ENCODE measurements at regions not wholly inside any gene's neighbourhood (a gene's known extent, or its start where the extent isn't known, plus 50 kb on each side); places are given as distances from the start of the nearest gene placed in this dataset.

DNA sequence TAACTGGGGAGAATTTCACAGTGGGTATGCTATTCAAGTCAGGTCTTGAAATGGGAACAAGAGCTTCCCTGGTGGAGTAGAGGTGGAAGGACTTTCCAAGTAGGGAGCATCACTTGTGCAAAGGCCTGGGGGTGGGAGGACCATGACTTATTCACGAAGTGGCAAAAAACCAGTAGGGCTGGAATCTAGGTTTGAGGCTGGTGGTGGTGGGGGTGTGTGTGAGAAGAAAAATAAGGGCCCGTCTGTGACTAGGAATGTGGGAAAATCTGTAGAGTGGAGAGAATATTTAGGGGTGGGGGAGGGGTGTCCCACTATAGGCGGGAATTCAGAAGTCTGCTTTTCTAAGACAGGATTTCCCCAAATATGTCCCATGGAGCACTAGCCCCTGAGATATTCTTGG lies 271.9 kb upstream of the TBL1XR1 start:
- no peaks in the 10 kb centered on the region for H3K79me2 ChIP-seq (replicated peaks; ENCODE audit: insufficient read depth, low read length)
- no peaks in the 10 kb centered on the region for H3K36me3 ChIP-seq (ENCODE audit: insufficient read depth, low read length)
- H3K27ac ChIP-seq (ENCODE audit: low read length), result no peak overlapping the region
- no peak overlapping the region for H3K9ac ChIP-seq (ENCODE audit: low read length)
- H3F3A ChIP-seq (ENCODE audit: insufficient read depth, low read length, poor library complexity, severe bottlenecking), result no peaks in the 10 kb centered on the region
- H3K9me2 ChIP-seq (ENCODE audit: insufficient read depth, low read length), result no peaks in the 10 kb centered on the region
- H3K4me2 ChIP-seq (ENCODE audit: low read length), result no peak overlapping the region
- H3K4me3 ChIP-seq (ENCODE audit: low read length), result no peak overlapping the region
- no peak overlapping the region for H2AFZ ChIP-seq (ENCODE audit: low read depth, low read length)
- no peaks in the 10 kb centered on the region for H3K27me3 ChIP-seq (ENCODE audit: insufficient read depth, low read depth, low read length)
- TF ChIP-seq, protein P1, sequence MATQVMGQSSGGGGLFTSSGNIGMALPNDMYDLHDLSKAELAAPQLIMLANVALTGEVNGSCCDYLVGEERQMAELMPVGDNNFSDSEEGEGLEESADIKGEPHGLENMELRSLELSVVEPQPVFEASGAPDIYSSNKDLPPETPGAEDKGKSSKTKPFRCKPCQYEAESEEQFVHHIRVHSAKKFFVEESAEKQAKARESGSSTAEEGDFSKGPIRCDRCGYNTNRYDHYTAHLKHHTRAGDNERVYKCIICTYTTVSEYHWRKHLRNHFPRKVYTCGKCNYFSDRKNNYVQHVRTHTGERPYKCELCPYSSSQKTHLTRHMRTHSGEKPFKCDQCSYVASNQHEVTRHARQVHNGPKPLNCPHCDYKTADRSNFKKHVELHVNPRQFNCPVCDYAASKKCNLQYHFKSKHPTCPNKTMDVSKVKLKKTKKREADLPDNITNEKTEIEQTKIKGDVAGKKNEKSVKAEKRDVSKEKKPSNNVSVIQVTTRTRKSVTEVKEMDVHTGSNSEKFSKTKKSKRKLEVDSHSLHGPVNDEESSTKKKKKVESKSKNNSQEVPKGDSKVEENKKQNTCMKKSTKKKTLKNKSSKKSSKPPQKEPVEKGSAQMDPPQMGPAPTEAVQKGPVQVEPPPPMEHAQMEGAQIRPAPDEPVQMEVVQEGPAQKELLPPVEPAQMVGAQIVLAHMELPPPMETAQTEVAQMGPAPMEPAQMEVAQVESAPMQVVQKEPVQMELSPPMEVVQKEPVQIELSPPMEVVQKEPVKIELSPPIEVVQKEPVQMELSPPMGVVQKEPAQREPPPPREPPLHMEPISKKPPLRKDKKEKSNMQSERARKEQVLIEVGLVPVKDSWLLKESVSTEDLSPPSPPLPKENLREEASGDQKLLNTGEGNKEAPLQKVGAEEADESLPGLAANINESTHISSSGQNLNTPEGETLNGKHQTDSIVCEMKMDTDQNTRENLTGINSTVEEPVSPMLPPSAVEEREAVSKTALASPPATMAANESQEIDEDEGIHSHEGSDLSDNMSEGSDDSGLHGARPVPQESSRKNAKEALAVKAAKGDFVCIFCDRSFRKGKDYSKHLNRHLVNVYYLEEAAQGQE (IDR thresholded peaks at IDR 0.05; ENCODE audit: borderline replicate concordance), result no peak
- TF ChIP-seq POLR2AphosphoS5 (IDR thresholded peaks at IDR 0.05) (no peak), SMC3 (conservative IDR thresholded peaks at IDR 0.05; ENCODE audit: poor library complexity) (no peak), RAD21 (conservative IDR thresholded peaks at IDR 0.05) (no peak), TAF1 (IDR thresholded peaks at IDR 0.05; ENCODE audit: low read depth) (no peak), EZH2 (IDR thresholded peaks at IDR 0.05; ENCODE audit: borderline replicate concordance, insufficient read depth, low read length, poor library complexity, severe bottlenecking) (no peak), EP300 (conservative IDR thresholded peaks at IDR 0.05; ENCODE audit: poor library complexity, severe bottlenecking) (no peak), MXI1 (conservative IDR thresholded peaks at IDR 0.05; ENCODE audit: poor library complexity, severe bottlenecking) (no peak)
- TF ChIP-seq, protein P2, sequence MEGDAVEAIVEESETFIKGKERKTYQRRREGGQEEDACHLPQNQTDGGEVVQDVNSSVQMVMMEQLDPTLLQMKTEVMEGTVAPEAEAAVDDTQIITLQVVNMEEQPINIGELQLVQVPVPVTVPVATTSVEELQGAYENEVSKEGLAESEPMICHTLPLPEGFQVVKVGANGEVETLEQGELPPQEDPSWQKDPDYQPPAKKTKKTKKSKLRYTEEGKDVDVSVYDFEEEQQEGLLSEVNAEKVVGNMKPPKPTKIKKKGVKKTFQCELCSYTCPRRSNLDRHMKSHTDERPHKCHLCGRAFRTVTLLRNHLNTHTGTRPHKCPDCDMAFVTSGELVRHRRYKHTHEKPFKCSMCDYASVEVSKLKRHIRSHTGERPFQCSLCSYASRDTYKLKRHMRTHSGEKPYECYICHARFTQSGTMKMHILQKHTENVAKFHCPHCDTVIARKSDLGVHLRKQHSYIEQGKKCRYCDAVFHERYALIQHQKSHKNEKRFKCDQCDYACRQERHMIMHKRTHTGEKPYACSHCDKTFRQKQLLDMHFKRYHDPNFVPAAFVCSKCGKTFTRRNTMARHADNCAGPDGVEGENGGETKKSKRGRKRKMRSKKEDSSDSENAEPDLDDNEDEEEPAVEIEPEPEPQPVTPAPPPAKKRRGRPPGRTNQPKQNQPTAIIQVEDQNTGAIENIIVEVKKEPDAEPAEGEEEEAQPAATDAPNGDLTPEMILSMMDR (IDR thresholded peaks at IDR 0.05; ENCODE audit: poor library complexity, severe bottlenecking), result no peak
- H4K20me1 ChIP-seq (ENCODE audit: insufficient read depth), result no peaks in the 10 kb centered on the region
- no peaks in the 10 kb centered on the region for H3K9me3 ChIP-seq (ENCODE audit: low read length)

DNA sequence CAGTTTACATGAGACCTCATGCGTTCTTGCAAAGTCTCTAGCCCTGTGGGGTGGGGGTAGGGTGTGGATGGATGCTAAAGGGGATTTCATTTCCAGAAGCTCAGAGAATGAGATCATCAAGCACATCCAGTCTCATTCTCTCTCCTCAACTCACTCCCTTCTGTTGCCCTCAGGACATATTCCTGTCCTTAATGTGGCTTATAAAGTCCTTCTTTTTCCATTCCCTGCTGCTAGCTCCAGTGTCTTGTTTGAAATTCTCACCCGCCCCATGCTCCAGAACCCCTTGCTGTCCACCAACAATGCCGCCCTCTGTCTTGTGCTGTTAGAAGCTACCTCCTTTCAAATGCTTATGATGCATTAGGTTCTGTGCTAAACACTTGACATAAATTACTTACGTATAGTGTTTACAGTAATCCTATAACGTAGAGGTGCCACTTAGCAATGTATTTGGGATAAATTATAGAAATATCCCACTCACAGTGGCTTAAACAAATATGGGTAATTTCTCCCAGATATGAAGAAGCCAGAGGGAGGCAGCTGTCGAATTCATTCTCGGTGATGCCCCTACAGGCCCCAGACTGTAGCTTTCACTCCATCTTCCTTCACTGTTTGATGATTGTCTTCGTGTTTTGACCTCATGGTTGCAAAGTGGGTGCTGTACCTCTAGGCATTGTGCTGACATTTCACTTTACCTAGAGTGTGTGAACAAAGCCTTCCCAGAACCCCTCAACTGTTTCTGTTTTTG lies 273.1 kb upstream of the TBL1XR1 start:
- TF ChIP-seq, protein P2 (IDR thresholded peaks at IDR 0.05; ENCODE audit: poor library complexity, severe bottlenecking), result no peak
- TF ChIP-seq MXI1 (conservative IDR thresholded peaks at IDR 0.05; ENCODE audit: poor library complexity, severe bottlenecking) (no peak), TAF1 (IDR thresholded peaks at IDR 0.05; ENCODE audit: low read depth) (no peak), SMC3 (conservative IDR thresholded peaks at IDR 0.05; ENCODE audit: poor library complexity) (no peak)
- TF ChIP-seq, protein P1 (IDR thresholded peaks at IDR 0.05; ENCODE audit: borderline replicate concordance), result no peak
- Histone ChIP-seq H4K20me1 (ENCODE audit: insufficient read depth) (no peaks in the 10 kb centered on the region), H3K79me2 (replicated peaks; ENCODE audit: insufficient read depth, low read length) (no peaks in the 10 kb centered on the region), H3K4me2 (ENCODE audit: low read length) (no peak overlapping the region), H3K27ac (ENCODE audit: low read length) (no peak overlapping the region), H3K36me3 (ENCODE audit: insufficient read depth, low read length) (no peaks in the 10 kb centered on the region), H2AFZ (ENCODE audit: low read depth, low read length) (no peak overlapping the region), H3F3A (ENCODE audit: insufficient read depth, low read length, poor library complexity, severe bottlenecking) (no peaks in the 10 kb centered on the region), H3K9ac (ENCODE audit: low read length) (no peak overlapping the region), H3K9me2 (ENCODE audit: insufficient read depth, low read length) (no peaks in the 10 kb centered on the region), H3K27me3 (ENCODE audit: insufficient read depth, low read depth, low read length) (no peaks in the 10 kb centered on the region), H3K4me3 (ENCODE audit: low read length) (no peak overlapping the region), H3K9me3 (ENCODE audit: low read length) (no peaks in the 10 kb centered on the region)

All from neural cell (in vitro differentiated cells).